ENCODE measurements at regions not wholly inside any gene's neighbourhood (a gene's known extent, or its start where the extent isn't known, plus 50 kb on each side); places are given as distances from the start of the nearest gene placed in this dataset.

GRCh38 chr1:58107943-58108342, 438.6 kb downstream of the OMA1 start:
- no peak overlapping the region for H3K4me3 ChIP-seq
- intact Hi-C loops (cut with DNase I): no loop called here
- H3K27me3 ChIP-seq: no peaks in the 10 kb centered on the region
- no peak overlapping the region for H3K27ac ChIP-seq
- no peaks in the 10 kb centered on the region for H3K36me3 ChIP-seq (replicated peaks in 1 of 2; ENCODE audit: insufficient read depth in 1 of 2, low read depth in 2 of 2)
- no peaks in the 10 kb centered on the region for H3K4me1 ChIP-seq
- ATAC-seq (no peak), DNase-seq (no peak)
- WGBS, 2 donors: 95 to 100% methylated on average over 1 of the region's 1 CpG
- TF ChIP-seq POLR2A (IDR thresholded peaks at IDR 0.05) (no peak), CTCF (IDR thresholded peaks at IDR 0.05) (no peak)
- H3K9me3 ChIP-seq: no peaks in the 10 kb centered on the region

GRCh38 chr1:58104960-58105359, 441.6 kb downstream of the OMA1 start:
- Histone ChIP-seq H3K4me3 (no peak overlapping the region), H3K27ac (no peak overlapping the region), H3K9me3 (no peaks in the 10 kb centered on the region), H3K4me1 (no peaks in the 10 kb centered on the region), H3K36me3 (replicated peaks in 1 of 2; ENCODE audit: insufficient read depth in 1 of 2, low read depth in 2 of 2) (no peaks in the 10 kb centered on the region), H3K27me3 (no peaks in the 10 kb centered on the region)
- 55 to 63% methylated on average over 4 of the region's 4 CpGs for WGBS, 2 donors
- no peak for ATAC-seq
- no peak for DNase-seq
- intact Hi-C loops (cut with DNase I): no loop called here
- TF ChIP-seq CTCF (IDR thresholded peaks at IDR 0.05): no peak

GRCh38 chr1:58096714-58097113, 449.8 kb downstream of the OMA1 start:
- H3K36me3 ChIP-seq (replicated peaks in 1 of 2; ENCODE audit: insufficient read depth in 1 of 2, low read depth in 2 of 2): no peaks in the 10 kb centered on the region
- no peaks in the 10 kb centered on the region for H3K27me3 ChIP-seq
- intact Hi-C loops (cut with DNase I): no loop called here
- TF ChIP-seq POLR2A (IDR thresholded peaks at IDR 0.05): no peak
- TF ChIP-seq CTCF (IDR thresholded peaks at IDR 0.05): no peak
- 58 to 64% methylated on average over 2 of the region's 2 CpGs for WGBS, 2 donors
- H3K9me3 ChIP-seq: no peaks in the 10 kb centered on the region
- H3K4me1 ChIP-seq: no peaks in the 10 kb centered on the region
- DNase-seq (no peak), ATAC-seq (no peak)
- no peak overlapping the region for H3K4me3 ChIP-seq
- no peak overlapping the region for H3K27ac ChIP-seq

- Histone ChIP-seq H3K4me3 (no peak overlapping the region), H3K9me3 (no peaks in the 10 kb centered on the region), H3K27me3 (no peaks in the 10 kb centered on the region), H3K4me1 (no peaks in the 10 kb centered on the region), H3K27ac (no peak overlapping the region), H3K36me3 (replicated peaks in 1 of 2; ENCODE audit: insufficient read depth in 1 of 2, low read depth in 2 of 2) (no peaks in the 10 kb centered on the region)
- WGBS, 2 donors: 88 to 93% methylated on average over 5 of the region's 5 CpGs
- DNase-seq (no peak), ATAC-seq (no peak)
- TF ChIP-seq POLR2A (IDR thresholded peaks at IDR 0.05): no peak
- TF ChIP-seq CTCF (IDR thresholded peaks at IDR 0.05): no peak
- intact Hi-C loops (cut with DNase I): no loop called here
Measured at GRCh38 chr1:58095183-58095582, 451.3 kb downstream of the OMA1 start.

GRCh38 chr1:58094221-58094620, 452.3 kb downstream of the OMA1 start:
- no peaks in the 10 kb centered on the region for H3K9me3 ChIP-seq
- H3K4me3 ChIP-seq: no peak overlapping the region
- ATAC-seq (no peak), DNase-seq (no peak)
- 53 to 59% methylated on average over 2 of the region's 2 CpGs for WGBS, 2 donors
- no peaks in the 10 kb centered on the region for H3K4me1 ChIP-seq
- no peaks in the 10 kb centered on the region for H3K36me3 ChIP-seq (replicated peaks in 1 of 2; ENCODE audit: insufficient read depth in 1 of 2, low read depth in 2 of 2)
- intact Hi-C loops (cut with DNase I): no loop called here
- no peaks in the 10 kb centered on the region for H3K27me3 ChIP-seq
- TF ChIP-seq CTCF (IDR thresholded peaks at IDR 0.05): no peak
- TF ChIP-seq POLR2A (IDR thresholded peaks at IDR 0.05): no peak
- H3K27ac ChIP-seq: no peak overlapping the region

Data from body of pancreas (tissue), 4 donors.